GM21786 (cell line): ENCODE measurements at regions not wholly inside any gene's neighbourhood (a gene's known extent, or its start where the extent isn't known, plus 50 kb on each side); places are given as distances from the start of the nearest gene placed in this dataset.
"Not testable (repeated sequence)": the region's sequence is repeated elsewhere in the genome, so short reads cannot be mapped to it uniquely, and the experiment has no call there.

Source experiments
- ATAC-seq: cut with Tn5 transposase; IDR thresholded peaks from one replicate; pipeline ENCODE4 v1.9.1; 2021; ENCODE audit not compliant: unreplicated experiment

- ATAC-seq: peak; percentile 85
These were observed 139.9 kb upstream of the USP9X start for GRCh38 chrX:40945361-40945713.

- ATAC-seq: no peak
These were observed 138.0 kb upstream of the USP9X start for GRCh38 chrX:40947276-40947675.

- ATAC-seq: no peak
These were observed 136.2 kb upstream of the USP9X start for GRCh38 chrX:40949071-40949470.

GRCh38 chrX:40950546-40950945 is 134.7 kb upstream of the USP9X start:
- ATAC-seq: no peak

GRCh38 chrX:40951407-40951806 is 133.8 kb upstream of the USP9X start:
- ATAC-seq: not testable (repeated sequence)

- peak; percentile 27 for ATAC-seq
These were observed 132.4 kb upstream of the USP9X start for GRCh38 chrX:40952855-40953254.

- peak; percentile 77 for ATAC-seq
These were observed 131.9 kb upstream of the USP9X start for GRCh38 chrX:40953369-40953768.

GRCh38 chrX:40960041-40960440 is 125.2 kb upstream of the USP9X start:
- ATAC-seq: no peak

- ATAC-seq: no peak
These were observed 122.3 kb upstream of the USP9X start for GRCh38 chrX:40962793-40963407.

- ATAC-seq: no peak
These were observed 121.2 kb upstream of the USP9X start for GRCh38 chrX:40964008-40964407.

- no peak for ATAC-seq
These were observed 120.3 kb upstream of the USP9X start for GRCh38 chrX:40964633-40965586.

GRCh38 chrX:40966213-40966820 is 118.9 kb upstream of the USP9X start:
- ATAC-seq: no peak

- ATAC-seq: no peak
These were observed 117.1 kb upstream of the USP9X start for GRCh38 chrX:40968180-40968579.

- no peak for ATAC-seq
These were observed 113.5 kb upstream of the USP9X start for GRCh38 chrX:40971736-40972135.

- no peak for ATAC-seq
These were observed 111.6 kb upstream of the USP9X start for GRCh38 chrX:40973619-40974018.

GRCh38 chrX:40975951-40976350 is 109.3 kb upstream of the USP9X start:
- no peak for ATAC-seq

GRCh38 chrX:40976981-40977380 is 108.3 kb upstream of the USP9X start:
- ATAC-seq: no peak

GRCh38 chrX:40984962-40985361 is 100.3 kb upstream of the USP9X start:
- ATAC-seq: no peak

- ATAC-seq: no peak
These were observed 97.8 kb upstream of the USP9X start for GRCh38 chrX:40987413-40987812.

GRCh38 chrX:40988100-40988499 is 97.1 kb upstream of the USP9X start:
- no peak for ATAC-seq

- not testable (repeated sequence) for ATAC-seq
These were observed 91.8 kb upstream of the USP9X start for GRCh38 chrX:40993395-40993794.
